ENCODE measurements at regions not wholly inside any gene's neighbourhood (a gene's known extent, or its start where the extent isn't known, plus 50 kb on each side); places are given as distances from the start of the nearest gene placed in this dataset.

GRCh38 chr13:63403733-63404132, 1988.1 kb upstream of the PCDH20 start:
- H3K27me3 ChIP-seq, result no peaks in the 10 kb centered on the region
- H3K27ac ChIP-seq, result no peak overlapping the region
- no peaks in the 10 kb centered on the region for H3K36me3 ChIP-seq
- TF ChIP-seq CTCF (IDR thresholded peaks at IDR 0.05), result no peak
- intact Hi-C loops (cut with DNase I), result no loop called here
- no peaks in the 10 kb centered on the region for H3K4me1 ChIP-seq
- H3K4me3 ChIP-seq, result no peak overlapping the region
- no peak overlapping the region for H3K9ac ChIP-seq (ENCODE audit: low read depth in 2 of 2, low read length in 2 of 2)
- DNase-seq, result no peak
- H3K9me3 ChIP-seq, result no peaks in the 10 kb centered on the region

DNA sequence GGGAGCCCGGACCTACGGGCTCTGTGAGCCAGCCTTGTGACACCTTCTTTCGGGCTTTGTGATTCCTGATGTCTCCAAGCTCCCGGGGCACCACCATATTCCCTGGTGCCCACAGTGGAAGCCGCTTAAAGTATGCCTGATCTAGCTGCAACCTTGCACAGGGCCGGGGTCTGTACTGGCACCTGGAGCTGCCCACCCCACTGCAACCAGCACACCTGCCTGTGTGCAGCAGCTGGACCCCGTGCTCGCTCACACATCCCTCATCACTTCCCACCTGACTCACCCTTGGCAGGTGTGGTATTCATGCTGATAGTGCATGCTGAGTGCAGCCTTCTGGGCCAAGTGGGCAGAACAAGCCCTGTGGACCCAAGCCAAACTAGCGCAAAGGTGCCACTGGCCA, 1981.1 kb upstream of the PCDH20 start:
- no peak for TF ChIP-seq CTCF (IDR thresholded peaks at IDR 0.05)
- Histone ChIP-seq H3K27ac (no peak overlapping the region), H3K4me3 (no peak overlapping the region), H3K9ac (ENCODE audit: low read depth in 2 of 2, low read length in 2 of 2) (no peak overlapping the region), H3K27me3 (no peaks in the 10 kb centered on the region), H3K9me3 (no peaks in the 10 kb centered on the region), H3K4me1 (no peaks in the 10 kb centered on the region), H3K36me3 (no peaks in the 10 kb centered on the region)
- intact Hi-C loops (cut with DNase I), result no loop called here
- DNase-seq, result no peak

DNA sequence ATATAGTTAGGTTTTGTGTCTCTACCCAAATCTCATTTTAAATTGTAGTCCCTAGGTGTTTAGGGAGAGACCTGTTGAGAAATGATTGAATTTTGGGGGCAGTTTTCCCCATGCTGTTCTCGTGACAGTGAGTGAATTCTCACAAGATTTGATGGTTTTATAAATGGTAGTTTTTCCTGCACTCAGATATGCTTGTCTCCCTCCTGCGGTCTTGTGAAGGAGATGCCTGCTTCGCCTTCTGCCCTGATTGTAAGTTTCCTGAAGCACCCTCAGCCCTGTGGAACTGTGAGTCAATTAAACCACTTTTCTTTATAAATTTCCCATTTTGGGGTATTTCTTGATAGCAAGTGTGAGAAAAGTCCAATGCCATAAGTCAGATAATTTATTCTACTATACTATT, 1977.5 kb upstream of the PCDH20 start:
- no peaks in the 10 kb centered on the region for H3K4me1 ChIP-seq
- H3K9ac ChIP-seq (ENCODE audit: low read depth in 2 of 2, low read length in 2 of 2), result no peak overlapping the region
- no peaks in the 10 kb centered on the region for H3K27me3 ChIP-seq
- intact Hi-C loops (cut with DNase I), result no loop called here
- TF ChIP-seq CTCF (IDR thresholded peaks at IDR 0.05), result no peak
- H3K36me3 ChIP-seq, result no peaks in the 10 kb centered on the region
- no peaks in the 10 kb centered on the region for H3K9me3 ChIP-seq
- no peak overlapping the region for H3K27ac ChIP-seq
- no peak for DNase-seq
- H3K4me3 ChIP-seq, result no peak overlapping the region

DNA sequence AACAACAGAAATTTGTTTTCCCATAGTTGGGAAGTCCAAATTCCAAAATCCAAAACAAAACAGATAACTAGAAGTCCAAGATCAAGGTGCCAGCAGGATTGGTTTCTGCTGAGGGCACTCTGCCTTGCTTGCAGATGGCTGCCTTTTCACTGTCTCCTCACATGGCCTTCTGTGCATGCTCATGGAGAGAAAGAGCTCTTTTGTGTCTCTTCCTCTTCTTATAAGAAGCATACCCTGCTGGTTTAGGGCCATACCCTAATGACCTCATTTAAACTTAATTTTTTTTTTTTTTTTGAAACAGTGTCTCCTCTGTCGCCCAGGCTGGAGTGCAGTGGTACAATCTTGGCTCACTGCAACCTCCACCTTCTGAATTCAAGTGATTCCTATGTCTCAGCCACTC, 1974.1 kb upstream of the PCDH20 start:
- TF ChIP-seq CTCF (IDR thresholded peaks at IDR 0.05), result no peak
- intact Hi-C loops (cut with DNase I), result no loop called here
- Histone ChIP-seq H3K9ac (ENCODE audit: low read depth in 2 of 2, low read length in 2 of 2) (no peak overlapping the region), H3K27ac (no peak overlapping the region), H3K27me3 (no peaks in the 10 kb centered on the region), H3K4me3 (no peak overlapping the region), H3K9me3 (no peaks in the 10 kb centered on the region), H3K36me3 (no peaks in the 10 kb centered on the region), H3K4me1 (no peaks in the 10 kb centered on the region)
- DNase-seq, result no peak

- DNase-seq, result no peak
- H3K9me3 ChIP-seq, result no peaks in the 10 kb centered on the region
- H3K27ac ChIP-seq, result no peak overlapping the region
- intact Hi-C loops (cut with DNase I), result no loop called here
- no peak overlapping the region for H3K4me3 ChIP-seq
- no peak overlapping the region for H3K9ac ChIP-seq (ENCODE audit: low read depth in 2 of 2, low read length in 2 of 2)
- no peaks in the 10 kb centered on the region for H3K4me1 ChIP-seq
- H3K36me3 ChIP-seq, result no peaks in the 10 kb centered on the region
- H3K27me3 ChIP-seq, result no peaks in the 10 kb centered on the region
- no peak for TF ChIP-seq CTCF (IDR thresholded peaks at IDR 0.05)
Measured at GRCh38 chr13:63381078-63381859, 1965.6 kb upstream of the PCDH20 start.

Data from colonic mucosa (tissue), 4 donors.